Cardiac muscle cell (in vitro differentiated cells and primary cell): ENCODE measurements at regions not wholly inside any gene's neighbourhood (a gene's known extent, or its start where the extent isn't known, plus 50 kb on each side); places are given as distances from the start of the nearest gene placed in this dataset.

Source experiments
- DNase-seq, 2 donors: peaks; one replicate each; pipeline versions ENCODE4 v3.0.0 to v3.0.0-alpha.2; 2010 to 2017; ENCODE audit warnings: low read depth in 1 of 2, low spot score in 1 of 2
- H3K27ac ChIP-seq: fragments of 200-600 bp; sonication (generic); 2 replicates; pipeline ENCODE4 v1.5.1; 2016
- H3K27me3 ChIP-seq: fragments of 200-600 bp; sonication (generic); 2 replicates; pipeline ENCODE4 v1.6.0; 2016; ENCODE audit warnings: control low read depth
- H3K36me3 ChIP-seq: fragments of 200-600 bp; sonication (generic); 2 replicates; pipeline ENCODE4 v1.5.1; 2016; ENCODE audit warnings: control low read depth
- H3K4me1 ChIP-seq: fragments of 200-600 bp; sonication (generic); 2 replicates; pipeline ENCODE4 v1.8.1; 2017; ENCODE audit warnings: low read depth, mild to moderate bottlenecking, mixed run types
- H3K4me3 ChIP-seq: fragments of 200-600 bp; sonication (generic); 2 replicates; pipeline ENCODE4 v1.5.1; 2016; ENCODE audit warnings: mild to moderate bottlenecking
- H3K9me3 ChIP-seq: fragments of 200-600 bp; sonication (generic); 2 replicates; pipeline ENCODE4 v1.5.1; 2017; ENCODE audit warnings: low read depth, mild to moderate bottlenecking, control low read depth
- CTCF ChIP-seq: IDR thresholded peaks from 2 replicates; pipeline ENCODE4 v1.5.1; 2012; ENCODE audit warnings: low read depth, mild to moderate bottlenecking, low read length

GRCh38 chr9:109907400-109907799 is 127.4 kb downstream of the PALM2AKAP2 start:
- DNase-seq = peak in 1 of 2 donors; percentile 66
- H3K27me3 ChIP-seq = no peaks in the 10 kb centered on the region
- no peaks in the 10 kb centered on the region for H3K9me3 ChIP-seq
- H3K4me3 ChIP-seq = no peak overlapping the region
- no peaks in the 10 kb centered on the region for H3K36me3 ChIP-seq
- H3K27ac ChIP-seq = peak overlapping the region; percentile 55
- no peak for TF ChIP-seq CTCF
- peaks cover 33% of the 10 kb centered on the region for H3K4me1 ChIP-seq

GRCh38 chr9:109907810-109908458 is 127.9 kb downstream of the PALM2AKAP2 start:
- peaks cover 34% of the 10 kb centered on the region for H3K4me1 ChIP-seq
- TF ChIP-seq CTCF = no peak
- H3K27ac ChIP-seq = no peak overlapping the region
- no peaks in the 10 kb centered on the region for H3K27me3 ChIP-seq
- DNase-seq = peak in 1 of 2 donors; percentile 33
- H3K4me3 ChIP-seq = no peak overlapping the region
- H3K36me3 ChIP-seq = no peaks in the 10 kb centered on the region
- no peaks in the 10 kb centered on the region for H3K9me3 ChIP-seq

GRCh38 chr9:109908459-109909390 is 128.7 kb downstream of the PALM2AKAP2 start:
- H3K9me3 ChIP-seq = no peaks in the 10 kb centered on the region
- peak in 1 of 2 donors; percentile 45 for DNase-seq
- TF ChIP-seq CTCF = no peak
- no peak overlapping the region for H3K4me3 ChIP-seq
- no peak overlapping the region for H3K27ac ChIP-seq
- H3K4me1 ChIP-seq = peaks cover 37% of the 10 kb centered on the region
- no peaks in the 10 kb centered on the region for H3K27me3 ChIP-seq
- no peaks in the 10 kb centered on the region for H3K36me3 ChIP-seq

GRCh38 chr9:109910671-109911518 is 130.9 kb downstream of the PALM2AKAP2 start:
- H3K9me3 ChIP-seq = no peaks in the 10 kb centered on the region
- peaks cover 37% of the 10 kb centered on the region for H3K4me1 ChIP-seq
- DNase-seq = peak; percentile 17 to 67
- no peaks in the 10 kb centered on the region for H3K36me3 ChIP-seq
- H3K27me3 ChIP-seq = no peaks in the 10 kb centered on the region
- no peak for TF ChIP-seq CTCF
- H3K4me3 ChIP-seq = no peak overlapping the region
- peak overlapping the region; percentile 8 for H3K27ac ChIP-seq

- Histone ChIP-seq H3K9me3 (no peaks in the 10 kb centered on the region), H3K4me3 (no peak overlapping the region), H3K36me3 (no peaks in the 10 kb centered on the region), H3K27ac (peak overlapping the region; percentile 72), H3K27me3 (no peaks in the 10 kb centered on the region), H3K4me1 (peaks cover 30% of the 10 kb centered on the region)
- no peak for TF ChIP-seq CTCF
- peak in 1 of 2 donors; percentile 34 for DNase-seq
Measured at GRCh38 chr9:109912082-109912582, 132.1 kb downstream of the PALM2AKAP2 start.
